Brain pericyte (primary cell): ENCODE measurements at regions not wholly inside any gene's neighbourhood (a gene's known extent, or its start where the extent isn't known, plus 50 kb on each side); places are given as distances from the start of the nearest gene placed in this dataset.

Experiments used
- DNase-seq: peaks from one replicate; pipeline ENCODE4 v3.0.0-alpha.2; 2012; ENCODE audit warnings: low read depth, low spot score

GRCh38 chr1:30036666-30037065 lies 686.7 kb downstream of the MATN1 start:
- DNase-seq: no peak

- DNase-seq: no peak
Measured at GRCh38 chr1:30036229-30036547, 687.2 kb downstream of the MATN1 start.

- no peak for DNase-seq
Measured at GRCh38 chr1:30035522-30036228, 687.7 kb downstream of the MATN1 start.

GRCh38 chr1:30034627-30035521 lies 688.5 kb downstream of the MATN1 start:
- no peak for DNase-seq

- DNase-seq: no peak
Measured at GRCh38 chr1:30034105-30034626, 689.2 kb downstream of the MATN1 start.

- no peak for DNase-seq
Measured at GRCh38 chr1:30033256-30034104, 689.9 kb downstream of the MATN1 start.

GRCh38 chr1:30032302-30032701 lies 691.1 kb downstream of the MATN1 start:
- DNase-seq: no peak

GRCh38 chr1:30029677-30030076 lies 693.7 kb downstream of the MATN1 start:
- DNase-seq: no peak

GRCh38 chr1:30028939-30029338 lies 694.4 kb downstream of the MATN1 start:
- no peak for DNase-seq

GRCh38 chr1:30028283-30028682 lies 695.1 kb downstream of the MATN1 start:
- DNase-seq: no peak

- no peak for DNase-seq
Measured at GRCh38 chr1:30027247-30027646, 696.1 kb downstream of the MATN1 start.

- no peak for DNase-seq
Measured at GRCh38 chr1:30024411-30025195, 698.8 kb downstream of the MATN1 start.

- no peak for DNase-seq
Measured at GRCh38 chr1:30023339-30024022, 699.9 kb downstream of the MATN1 start.

GRCh38 chr1:30014031-30014430 lies 709.4 kb downstream of the MATN1 start:
- no peak for DNase-seq

- no peak for DNase-seq
Measured at GRCh38 chr1:30012455-30013440, 710.6 kb downstream of the MATN1 start.

GRCh38 chr1:30011970-30012369 lies 711.4 kb downstream of the MATN1 start:
- DNase-seq: no peak

- DNase-seq: no peak
Measured at GRCh38 chr1:30010506-30011106, 712.8 kb downstream of the MATN1 start.

GRCh38 chr1:30009720-30010119 lies 713.7 kb downstream of the MATN1 start:
- no peak for DNase-seq
